Sigmoid colon (tissue), 4 donors: ENCODE measurements at regions not wholly inside any gene's neighbourhood (a gene's known extent, or its start where the extent isn't known, plus 50 kb on each side); places are given as distances from the start of the nearest gene placed in this dataset.

ENCODE experiments used
- EP300 ChIP-seq, 4 donors: sonication (generic); formaldehyde crosslinking; IDR thresholded peaks; one replicate each; pipeline ENCODE4 v1.6.1; 2017; ENCODE audit warnings: antibody characterized with exemption in 4 of 4
- TF ChIP-seq, protein P1 (sequence below), 4 experiments: fragments of 450-650 bp in 3 of 4; fragments of 200-600 bp in 1 of 4; IDR thresholded peaks; one replicate each; pipeline ENCODE4 v1.5.1; 2016 to 2019; ENCODE audit warnings: antibody characterized with exemption in 4 of 4, mild to moderate bottlenecking in 3 of 4, moderate library complexity in 2 of 4

DNA sequence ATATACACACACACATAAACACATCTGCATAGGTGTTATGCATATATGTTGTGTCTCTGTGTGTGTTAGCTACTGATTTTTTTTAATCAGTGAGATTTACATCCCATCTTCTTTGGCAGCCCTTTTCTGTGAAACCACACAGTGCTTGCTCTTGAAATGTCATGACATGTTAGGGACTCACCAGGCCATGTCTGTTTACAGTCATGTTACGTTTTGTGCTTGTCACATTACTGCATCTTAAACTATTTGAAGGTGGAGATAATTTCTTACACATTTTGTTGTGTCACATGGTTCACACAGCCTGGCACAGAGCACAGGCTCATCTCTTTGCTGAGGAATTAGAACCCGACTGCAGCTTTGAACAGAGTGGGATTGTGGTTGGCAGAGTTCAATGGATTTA lies 364.4 kb upstream of the RIOK2 start:
- TF ChIP-seq, protein P1, sequence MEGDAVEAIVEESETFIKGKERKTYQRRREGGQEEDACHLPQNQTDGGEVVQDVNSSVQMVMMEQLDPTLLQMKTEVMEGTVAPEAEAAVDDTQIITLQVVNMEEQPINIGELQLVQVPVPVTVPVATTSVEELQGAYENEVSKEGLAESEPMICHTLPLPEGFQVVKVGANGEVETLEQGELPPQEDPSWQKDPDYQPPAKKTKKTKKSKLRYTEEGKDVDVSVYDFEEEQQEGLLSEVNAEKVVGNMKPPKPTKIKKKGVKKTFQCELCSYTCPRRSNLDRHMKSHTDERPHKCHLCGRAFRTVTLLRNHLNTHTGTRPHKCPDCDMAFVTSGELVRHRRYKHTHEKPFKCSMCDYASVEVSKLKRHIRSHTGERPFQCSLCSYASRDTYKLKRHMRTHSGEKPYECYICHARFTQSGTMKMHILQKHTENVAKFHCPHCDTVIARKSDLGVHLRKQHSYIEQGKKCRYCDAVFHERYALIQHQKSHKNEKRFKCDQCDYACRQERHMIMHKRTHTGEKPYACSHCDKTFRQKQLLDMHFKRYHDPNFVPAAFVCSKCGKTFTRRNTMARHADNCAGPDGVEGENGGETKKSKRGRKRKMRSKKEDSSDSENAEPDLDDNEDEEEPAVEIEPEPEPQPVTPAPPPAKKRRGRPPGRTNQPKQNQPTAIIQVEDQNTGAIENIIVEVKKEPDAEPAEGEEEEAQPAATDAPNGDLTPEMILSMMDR (IDR thresholded peaks at IDR 0.05): no peak
- no peak for TF ChIP-seq EP300 (IDR thresholded peaks at IDR 0.05)
